SU-DHL-6 (cell line): ENCODE measurements at regions not wholly inside any gene's neighbourhood (a gene's known extent, or its start where the extent isn't known, plus 50 kb on each side); places are given as distances from the start of the nearest gene placed in this dataset.

Experiments used
- CTCF ChIP-seq: fragments of 200-600 bp; sonication (generic); IDR thresholded peaks from one replicate; pipeline ENCODE4 v1.5.1; 2017; ENCODE audit warnings: antibody characterized with exemption, mild to moderate bottlenecking, low read length, moderate library complexity; ENCODE audit not compliant: insufficient read depth, poor library complexity, severe bottlenecking
- EZH2phosphoT487 ChIP-seq: fragments of 200-600 bp; sonication (generic), shearing (Covaris generic); conservative IDR thresholded peaks from 2 replicates; pipeline ENCODE4 v1.6.1; 2018; ENCODE audit warnings: mild to moderate bottlenecking, antibody characterized with exemption, low read length, moderate library complexity, mixed read lengths

- no peak for TF ChIP-seq EZH2phosphoT487
- TF ChIP-seq CTCF = no peak
These were observed 142.3 kb upstream of the LRRTM4 start for GRCh38 chr2:77664491-77664890.
